ENCODE measurements at regions not wholly inside any gene's neighbourhood (a gene's known extent, or its start where the extent isn't known, plus 50 kb on each side); places are given as distances from the start of the nearest gene placed in this dataset.

DNA sequence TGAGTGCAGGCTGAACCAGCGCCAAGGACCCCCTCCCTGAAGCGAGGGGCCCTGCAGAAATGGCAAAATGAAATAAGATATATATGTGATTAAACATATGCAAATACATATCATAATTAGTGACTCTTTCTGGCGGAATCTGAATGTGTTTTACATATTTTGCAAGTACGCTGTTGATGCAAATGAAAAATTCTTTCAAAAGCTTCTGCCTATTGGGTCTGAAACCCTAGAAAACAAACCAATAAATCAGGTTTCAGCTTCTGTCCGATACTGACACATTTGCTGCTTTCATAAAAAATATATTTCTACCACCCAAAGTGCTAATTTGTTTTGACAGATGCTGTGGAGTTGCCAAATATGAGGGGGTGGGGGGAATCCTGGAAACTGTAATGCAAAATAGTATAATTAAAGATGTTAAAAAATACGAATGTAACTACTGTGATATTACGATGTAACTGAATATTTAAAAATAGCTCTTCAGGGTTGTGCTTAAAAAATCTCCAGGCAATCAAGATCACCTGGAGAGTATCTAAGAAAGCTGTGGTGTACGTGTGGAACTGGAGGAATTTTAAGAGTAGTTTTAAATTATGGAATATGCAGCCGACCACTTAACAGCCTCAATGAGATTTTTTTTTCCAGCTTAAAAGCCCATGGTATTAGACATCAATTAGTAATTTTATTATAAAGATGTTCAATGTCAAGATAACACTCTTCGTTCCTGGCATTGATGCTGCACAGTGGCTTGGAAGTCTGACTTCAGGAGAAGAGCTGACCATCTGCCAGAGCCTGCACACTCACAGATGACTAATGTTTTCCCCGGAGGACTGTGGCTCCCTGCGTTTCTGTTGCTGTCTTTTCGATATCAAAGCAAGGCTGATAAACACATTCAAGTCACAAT is 122.2 kb upstream of the RCN1 start:
- BruUV-seq (replicated peaks) = no TSS peak
- H3K9me3 Mint-ChIP-seq (ENCODE audit: unreplicated experiment) = no peaks in the 10 kb centered on the region
- intact Hi-C loops (cut with micrococcal nuclease) = no loop called here
- no peak overlapping the region for H3K27ac Mint-ChIP-seq (ENCODE audit: low read depth, unreplicated experiment)
- no peaks in the 10 kb centered on the region for H3K36me3 Mint-ChIP-seq (ENCODE audit: insufficient read depth, unreplicated experiment)
- DNase-seq (ENCODE audit: unreplicated experiment) = peak; percentile 59
- TF ChIP-seq, protein P1, sequence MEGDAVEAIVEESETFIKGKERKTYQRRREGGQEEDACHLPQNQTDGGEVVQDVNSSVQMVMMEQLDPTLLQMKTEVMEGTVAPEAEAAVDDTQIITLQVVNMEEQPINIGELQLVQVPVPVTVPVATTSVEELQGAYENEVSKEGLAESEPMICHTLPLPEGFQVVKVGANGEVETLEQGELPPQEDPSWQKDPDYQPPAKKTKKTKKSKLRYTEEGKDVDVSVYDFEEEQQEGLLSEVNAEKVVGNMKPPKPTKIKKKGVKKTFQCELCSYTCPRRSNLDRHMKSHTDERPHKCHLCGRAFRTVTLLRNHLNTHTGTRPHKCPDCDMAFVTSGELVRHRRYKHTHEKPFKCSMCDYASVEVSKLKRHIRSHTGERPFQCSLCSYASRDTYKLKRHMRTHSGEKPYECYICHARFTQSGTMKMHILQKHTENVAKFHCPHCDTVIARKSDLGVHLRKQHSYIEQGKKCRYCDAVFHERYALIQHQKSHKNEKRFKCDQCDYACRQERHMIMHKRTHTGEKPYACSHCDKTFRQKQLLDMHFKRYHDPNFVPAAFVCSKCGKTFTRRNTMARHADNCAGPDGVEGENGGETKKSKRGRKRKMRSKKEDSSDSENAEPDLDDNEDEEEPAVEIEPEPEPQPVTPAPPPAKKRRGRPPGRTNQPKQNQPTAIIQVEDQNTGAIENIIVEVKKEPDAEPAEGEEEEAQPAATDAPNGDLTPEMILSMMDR (IDR thresholded peaks at IDR 0.05; ENCODE audit: unreplicated experiment) = no peak
- no peaks in the 10 kb centered on the region for H3K27me3 Mint-ChIP-seq (ENCODE audit: insufficient read depth, unreplicated experiment)
- no peaks in the 10 kb centered on the region for H3K4me1 Mint-ChIP-seq (ENCODE audit: insufficient read depth, unreplicated experiment)
- ChIA-PET CTCF (interaction anchor here (0.6 to 1.8 kb wide), 10 partner anchors 10 to 727 kb away, joined by 3 to 6 read pairs (median 4); no protein-coding TSS in a partner anchor), POLR2A (interaction anchor here (1.3 kb wide), 1 partner anchor 21 kb away, joined by 3 read pairs; no protein-coding TSS in a partner anchor)
- no peak overlapping the region for H3K4me3 Mint-ChIP-seq (ENCODE audit: unreplicated experiment)

- intact Hi-C loops (cut with micrococcal nuclease) = no loop called here
Measured at GRCh38 chr11:31967404-31968130, 123.3 kb upstream of the RCN1 start.

GRCh38 chr11:31966846-31967245 is 124.0 kb upstream of the RCN1 start:
- CTCF ChIA-PET = interaction anchor here (0.6 to 1.0 kb wide), 2 partner anchors 40 to 211 kb away, joined by 3 read pairs; no protein-coding TSS in a partner anchor
- H3K4me3 Mint-ChIP-seq (ENCODE audit: unreplicated experiment) = no peak overlapping the region
- BruUV-seq (replicated peaks) = no TSS peak

More at GRCh38 chr11:31967404-31968130, 123.3 kb upstream of the RCN1 start:
- POLR2A ChIA-PET = no interaction called here
- Mint-ChIP-seq H3K4me3 (ENCODE audit: unreplicated experiment) (no peak overlapping the region), H3K27ac (ENCODE audit: low read depth, unreplicated experiment) (no peak overlapping the region), H3K36me3 (ENCODE audit: insufficient read depth, unreplicated experiment) (no peaks in the 10 kb centered on the region), H3K27me3 (ENCODE audit: insufficient read depth, unreplicated experiment) (no peaks in the 10 kb centered on the region), H3K9me3 (ENCODE audit: unreplicated experiment) (no peaks in the 10 kb centered on the region), H3K4me1 (ENCODE audit: insufficient read depth, unreplicated experiment) (no peaks in the 10 kb centered on the region)
- CTCF ChIA-PET = interaction anchor here (0.7 to 1.0 kb wide), 2 partner anchors 9 to 40 kb away, joined by 3 read pairs; no protein-coding TSS in a partner anchor
- DNase-seq (ENCODE audit: unreplicated experiment) = no peak
- BruUV-seq (replicated peaks) = no TSS peak
- TF ChIP-seq, protein P1 (IDR thresholded peaks at IDR 0.05; ENCODE audit: unreplicated experiment) = no peak

More at GRCh38 chr11:31966846-31967245, 124.0 kb upstream of the RCN1 start:
- POLR2A ChIA-PET = no interaction called here
- DNase-seq (ENCODE audit: unreplicated experiment) = no peak
- no peaks in the 10 kb centered on the region for H3K27me3 Mint-ChIP-seq (ENCODE audit: insufficient read depth, unreplicated experiment)
- H3K4me1 Mint-ChIP-seq (ENCODE audit: insufficient read depth, unreplicated experiment) = no peaks in the 10 kb centered on the region
- TF ChIP-seq, protein P1 (IDR thresholded peaks at IDR 0.05; ENCODE audit: unreplicated experiment) = no peak
- intact Hi-C loops (cut with micrococcal nuclease) = no loop called here
- no peaks in the 10 kb centered on the region for H3K9me3 Mint-ChIP-seq (ENCODE audit: unreplicated experiment)
- H3K27ac Mint-ChIP-seq (ENCODE audit: low read depth, unreplicated experiment) = no peak overlapping the region
- no peaks in the 10 kb centered on the region for H3K36me3 Mint-ChIP-seq (ENCODE audit: insufficient read depth, unreplicated experiment)

All from MCF 10A (cell line).